ENCODE measurements at regions not wholly inside any gene's neighbourhood (a gene's known extent, or its start where the extent isn't known, plus 50 kb on each side); places are given as distances from the start of the nearest gene placed in this dataset.

- H3K9ac ChIP-seq (replicated peaks in 1 of 4; ENCODE audit: extremely low read depth in 1 of 4, low read depth in 3 of 4, low read length in 3 of 4), result no peak overlapping the region; a peak in 1 of 7 replicates
- no peak overlapping the region for H4K91ac ChIP-seq (replicated peaks; ENCODE audit: insufficient read length, low read length)
- H3K4me2 ChIP-seq (ENCODE audit: insufficient read depth in 1 of 2, low read depth in 2 of 2, low read length in 2 of 2), result no peak overlapping the region
- no peak overlapping the region for H2BK15ac ChIP-seq (ENCODE audit: low read length)
- H3K27ac ChIP-seq (ENCODE audit: low read depth, low read length), result no peak overlapping the region
- H3K27me3 ChIP-seq (replicated peaks in 1 of 4; ENCODE audit: control insufficient read depth in 3 of 4, extremely low read depth in 1 of 4, insufficient read depth in 3 of 4, low read length in 3 of 4), result peaks cover 0 to 1% (median 0%) of the 10 kb centered on the region in 4 experiments; a peak in 1 of 7 replicates
- H3K79me2 ChIP-seq (ENCODE audit: control insufficient read depth in 1 of 2, insufficient read depth in 2 of 2, low read length in 2 of 2), result no peaks in the 10 kb centered on the region
- H3K23ac ChIP-seq (ENCODE audit: insufficient read length), result no peak overlapping the region
- H4K5ac ChIP-seq (ENCODE audit: insufficient read length, low read depth, low read length), result no peak overlapping the region
- no peaks in the 10 kb centered on the region for H3K36me3 ChIP-seq (ENCODE audit: control insufficient read depth in 2 of 4, insufficient read depth in 4 of 4, low read length in 3 of 4)
- no peak overlapping the region for H3K4me3 ChIP-seq (ENCODE audit: extremely low read depth in 1 of 4, insufficient read depth in 2 of 4, low read depth in 3 of 4, low read length in 4 of 4)
- no peaks in the 10 kb centered on the region for H3K79me1 ChIP-seq (ENCODE audit: low read depth, low read length)
- H3K23me2 ChIP-seq (ENCODE audit: low read depth, low read length), result no peaks in the 10 kb centered on the region
- CTCF ChIA-PET (ENCODE audit: partially characterized antibody), result no interaction called here
- FAIRE-seq (no peak), DNase-seq (ENCODE audit: low read depth in 1 of 2, low spot score in 2 of 2) (no peak)
- no peak overlapping the region for H2BK20ac ChIP-seq (ENCODE audit: low read length)
- H2BK120ac ChIP-seq (replicated peaks; ENCODE audit: low read depth, low read length), result no peak overlapping the region
- no peak overlapping the region for H2AK5ac ChIP-seq (ENCODE audit: low read depth, low read length)
- no peaks in the 10 kb centered on the region for H4K20me1 ChIP-seq (replicated peaks in 1 of 2; ENCODE audit: control insufficient read depth in 1 of 2, insufficient read depth in 2 of 2, low read length in 2 of 2)
- H2BK12ac ChIP-seq (ENCODE audit: low read depth, low read length), result no peak overlapping the region
- POLR2A ChIA-PET (ENCODE audit: partially characterized antibody), result no interaction called here
- TF ChIP-seq BCL11A (IDR thresholded peaks at IDR 0.05; ENCODE audit: low read depth in 2 of 2, low read length in 2 of 2) (no peak), PHF8 (conservative IDR thresholded peaks at IDR 0.05; ENCODE audit: low read depth, low read length) (no peak), SIN3A (conservative IDR thresholded peaks at IDR 0.05 in 1 of 2, IDR thresholded peaks at IDR 0.05 in 1 of 2; ENCODE audit: low read depth in 1 of 2, low read length in 2 of 2) (no peak), TCF12 (IDR thresholded peaks at IDR 0.05; ENCODE audit: low read depth, low read length) (no peak), SIX5 (IDR thresholded peaks at IDR 0.05; ENCODE audit: low read depth, low read length) (no peak), HDAC6 (IDR thresholded peaks at IDR 0.05; ENCODE audit: low read depth, low read length) (no peak), TAF7 (optimal IDR thresholded peaks at IDR 0.05; ENCODE audit: borderline replicate concordance, low read depth, low read length) (no peak), JUND (IDR thresholded peaks at IDR 0.05; ENCODE audit: low read length) (no peak), MAX (IDR thresholded peaks at IDR 0.05) (no peak), RFX5 (IDR thresholded peaks at IDR 0.05; ENCODE audit: borderline replicate concordance, low read depth, low read length) (no peak)
- no peak overlapping the region for H2BK5ac ChIP-seq (ENCODE audit: low read depth, low read length)
- no peak overlapping the region for H3K4ac ChIP-seq (replicated peaks; ENCODE audit: insufficient read length, low read depth, low read length)
- no peaks in the 10 kb centered on the region for H3K4me1 ChIP-seq (replicated peaks in 1 of 4; ENCODE audit: control insufficient read depth in 3 of 4, insufficient read depth in 4 of 4, low read length in 3 of 4)
- WGBS, 2 experiments (ENCODE audit: extremely low coverage in 1 of 2, insufficient coverage in 1 of 2, insufficient read length in 1 of 2, insufficient replicate concordance in 2 of 2, low coverage in 1 of 2, low lambda C conversion rate in 2 of 2, missing lambda C conversion rate in 1 of 2), result 94% methylated on average over 4 of the region's 4 CpGs; no CpG with 5 or more reads in 1 of the 2 experiments
- no peak overlapping the region for H3K18ac ChIP-seq (ENCODE audit: extremely low read depth, low read length)
- no peak overlapping the region for H2AFZ ChIP-seq (ENCODE audit: low read length)
- no peak overlapping the region for H3K56ac ChIP-seq (replicated peaks; ENCODE audit: insufficient read length, low read depth, low read length)
- no peak overlapping the region for H4K8ac ChIP-seq (ENCODE audit: extremely low read depth, insufficient read depth, low read length)
- H3K14ac ChIP-seq (ENCODE audit: insufficient read length), result no peak overlapping the region
- no peaks in the 10 kb centered on the region for H3K9me3 ChIP-seq (ENCODE audit: insufficient read depth in 2 of 2, low read depth in 1 of 2, low read length in 1 of 2)
Observed at GRCh38 chr10:105473170-105473569, 832.1 kb downstream of the SORCS3 start.
